DOHH2 (cell line): ENCODE measurements at regions not wholly inside any gene's neighbourhood (a gene's known extent, or its start where the extent isn't known, plus 50 kb on each side); places are given as distances from the start of the nearest gene placed in this dataset.

Experiments
- H3F3A ChIP-seq: fragments of 200-600 bp; sonication (generic), shearing (Covaris generic); 2 replicates; pipeline ENCODE4 v1.6.0; 2016; ENCODE audit warnings: antibody characterized with exemption, mild to moderate bottlenecking; ENCODE audit not compliant: control insufficient read depth, insufficient read depth
- H3K27ac ChIP-seq: fragments of 200-600 bp; sonication (generic); 2 replicates; pipeline ENCODE4 v1.5.1; 2014; ENCODE audit warnings: low read depth, mild to moderate bottlenecking, low read length, moderate library complexity
- H3K27me3 ChIP-seq: fragments of 200-600 bp; sonication (generic); 2 replicates; pipeline ENCODE4 v1.6.1; 2014; ENCODE audit warnings: mild to moderate bottlenecking, low read length, mixed read lengths; ENCODE audit not compliant: control insufficient read depth
- H3K36me3 ChIP-seq: fragments of 200-600 bp; sonication (generic); 2 replicates; pipeline ENCODE4 v1.6.1; 2014; ENCODE audit warnings: mild to moderate bottlenecking, low read length, moderate library complexity, mixed read lengths; ENCODE audit not compliant: control insufficient read depth
- H3K4me1 ChIP-seq: fragments of 200-600 bp; sonication (generic); 2 replicates; pipeline ENCODE4 v1.6.1; 2014; ENCODE audit warnings: mild to moderate bottlenecking, low read length, mixed read lengths; ENCODE audit not compliant: control insufficient read depth
- H3K4me2 ChIP-seq: fragments of 200-600 bp; sonication (generic); 2 replicates; pipeline ENCODE4 v1.6.0; 2014; ENCODE audit warnings: mild to moderate bottlenecking, low read length, moderate library complexity
- H3K4me3 ChIP-seq: fragments of 200-600 bp; sonication (generic); 2 replicates; pipeline ENCODE4 v1.5.1; 2014; ENCODE audit warnings: mild to moderate bottlenecking, low read length, mixed read lengths
- H3K79me2 ChIP-seq: fragments of 200-600 bp; sonication (generic); 2 replicates; pipeline ENCODE4 v1.6.1; 2014; ENCODE audit warnings: mild to moderate bottlenecking, low read length, mixed read lengths; ENCODE audit not compliant: control insufficient read depth
- H3K9me2 ChIP-seq: fragments of 200-600 bp; sonication (generic); replicated peaks from 2 replicates; pipeline ENCODE4 v1.6.1; 2014; ENCODE audit warnings: mild to moderate bottlenecking, low read length, mixed read lengths; ENCODE audit not compliant: control insufficient read depth
- H3K9me3 ChIP-seq: fragments of 200-600 bp; sonication (generic); 2 replicates; pipeline ENCODE4 v1.6.1; 2014; ENCODE audit warnings: antibody characterized with exemption, low read length, mixed read lengths; ENCODE audit not compliant: control insufficient read depth, insufficient read depth
- H4K20me1 ChIP-seq: fragments of 200-600 bp; sonication (generic); 2 replicates; pipeline ENCODE4 v1.6.0; 2014; ENCODE audit warnings: low read depth, mild to moderate bottlenecking, antibody characterized with exemption, low read length, moderate library complexity; ENCODE audit not compliant: control insufficient read depth, insufficient read depth
- CTCF ChIP-seq: fragments of 200-600 bp; sonication (generic); IDR thresholded peaks from one replicate; pipeline ENCODE4 v1.5.1; 2014; ENCODE audit warnings: antibody characterized with exemption, mild to moderate bottlenecking, low read depth, low read length; ENCODE audit not compliant: poor library complexity, severe bottlenecking
- EZH2phosphoT487 ChIP-seq: fragments of 200-600 bp; sonication (generic); IDR thresholded peaks from 2 replicates; pipeline ENCODE4 v1.6.1; 2017; ENCODE audit warnings: borderline replicate concordance, mild to moderate bottlenecking, antibody characterized with exemption, low read length, moderate library complexity, mixed read lengths

- Histone ChIP-seq H3K9me3 (no peaks in the 10 kb centered on the region), H3F3A (no peaks in the 10 kb centered on the region)
Observed at GRCh38 chr19:27876976-27877512, 1335.9 kb downstream of the UQCRFS1 start.

GRCh38 chr19:27876489-27876888, 1336.5 kb downstream of the UQCRFS1 start:
- H3K27ac ChIP-seq: no peak overlapping the region
- no peaks in the 10 kb centered on the region for H3F3A ChIP-seq
- H3K79me2 ChIP-seq: no peaks in the 10 kb centered on the region
- H3K9me2 ChIP-seq: no peaks in the 10 kb centered on the region
- H3K36me3 ChIP-seq: no peaks in the 10 kb centered on the region
- no peaks in the 10 kb centered on the region for H4K20me1 ChIP-seq
- H3K9me3 ChIP-seq: no peaks in the 10 kb centered on the region
- H3K4me1 ChIP-seq: no peaks in the 10 kb centered on the region
- no peak for TF ChIP-seq EZH2phosphoT487
- TF ChIP-seq CTCF: no peak
- H3K4me2 ChIP-seq: no peak overlapping the region
- no peak overlapping the region for H3K4me3 ChIP-seq
- no peaks in the 10 kb centered on the region for H3K27me3 ChIP-seq

More at GRCh38 chr19:27876976-27877512, 1335.9 kb downstream of the UQCRFS1 start:
- Histone ChIP-seq H3K9me2 (no peaks in the 10 kb centered on the region), H3K27ac (no peak overlapping the region), H3K4me1 (no peaks in the 10 kb centered on the region), H3K36me3 (no peaks in the 10 kb centered on the region), H3K4me3 (no peak overlapping the region), H3K79me2 (no peaks in the 10 kb centered on the region), H4K20me1 (no peaks in the 10 kb centered on the region), H3K4me2 (no peak overlapping the region), H3K27me3 (no peaks in the 10 kb centered on the region)
- no peak for TF ChIP-seq CTCF
- TF ChIP-seq EZH2phosphoT487: no peak

GRCh38 chr19:27872370-27872769, 1340.6 kb downstream of the UQCRFS1 start:
- no peaks in the 10 kb centered on the region for H3K9me2 ChIP-seq
- H3K27ac ChIP-seq: no peak overlapping the region
- no peaks in the 10 kb centered on the region for H4K20me1 ChIP-seq
- H3K36me3 ChIP-seq: no peaks in the 10 kb centered on the region
- no peaks in the 10 kb centered on the region for H3K9me3 ChIP-seq
- no peak overlapping the region for H3K4me3 ChIP-seq
- H3K27me3 ChIP-seq: no peaks in the 10 kb centered on the region
- TF ChIP-seq EZH2phosphoT487 (no peak), CTCF (no peak)
- no peaks in the 10 kb centered on the region for H3F3A ChIP-seq
- H3K79me2 ChIP-seq: no peaks in the 10 kb centered on the region
- H3K4me2 ChIP-seq: no peak overlapping the region
- no peaks in the 10 kb centered on the region for H3K4me1 ChIP-seq
